GM12872 (cell line): ENCODE measurements at regions not wholly inside any gene's neighbourhood (a gene's known extent, or its start where the extent isn't known, plus 50 kb on each side); places are given as distances from the start of the nearest gene placed in this dataset.

Experiments
- CTCF ChIP-seq: IDR thresholded peaks from 3 replicates; pipeline ENCODE4 v1.5.1; 2011; ENCODE audit warnings: low read depth, mild to moderate bottlenecking, low read length, moderate library complexity; ENCODE audit not compliant: insufficient read depth

- no peak for TF ChIP-seq CTCF
Measured at GRCh38 chr9:115606838-115607237, 488.9 kb upstream of the TNC start.

DNA sequence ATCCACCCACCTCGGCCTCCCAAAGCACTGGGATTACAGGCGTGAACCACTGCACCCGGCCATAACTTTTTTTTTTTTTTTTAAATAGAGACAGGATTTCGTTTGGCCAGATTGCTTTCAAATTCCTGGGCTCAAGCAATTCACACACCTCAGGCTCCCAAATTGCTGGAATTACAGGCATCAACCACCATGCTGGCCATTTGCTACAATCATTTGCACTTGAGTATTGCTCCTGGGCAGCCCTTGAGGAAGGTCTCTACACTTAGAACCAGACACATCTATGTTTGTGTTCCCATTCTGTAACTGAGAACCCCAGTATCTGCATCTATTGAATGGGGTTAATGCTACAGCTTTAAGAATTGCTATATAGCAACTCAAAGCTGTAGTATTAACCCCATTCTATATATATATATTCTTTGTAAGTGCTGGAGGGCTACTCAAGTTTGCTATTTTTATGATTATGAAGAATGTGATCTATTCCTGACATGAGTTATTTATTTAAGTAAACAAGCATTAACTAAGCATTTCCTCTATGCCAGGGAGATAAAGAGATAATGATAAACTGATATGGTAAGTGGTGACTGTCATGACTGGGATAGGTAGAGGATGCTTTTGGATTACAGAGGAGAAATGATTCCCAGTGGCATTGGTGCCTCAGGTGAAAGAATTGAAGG, 496.5 kb upstream of the TNC start:
- no peak for TF ChIP-seq CTCF

- TF ChIP-seq CTCF = no peak
Measured at GRCh38 chr9:115615000-115615401, 497.0 kb upstream of the TNC start.

DNA sequence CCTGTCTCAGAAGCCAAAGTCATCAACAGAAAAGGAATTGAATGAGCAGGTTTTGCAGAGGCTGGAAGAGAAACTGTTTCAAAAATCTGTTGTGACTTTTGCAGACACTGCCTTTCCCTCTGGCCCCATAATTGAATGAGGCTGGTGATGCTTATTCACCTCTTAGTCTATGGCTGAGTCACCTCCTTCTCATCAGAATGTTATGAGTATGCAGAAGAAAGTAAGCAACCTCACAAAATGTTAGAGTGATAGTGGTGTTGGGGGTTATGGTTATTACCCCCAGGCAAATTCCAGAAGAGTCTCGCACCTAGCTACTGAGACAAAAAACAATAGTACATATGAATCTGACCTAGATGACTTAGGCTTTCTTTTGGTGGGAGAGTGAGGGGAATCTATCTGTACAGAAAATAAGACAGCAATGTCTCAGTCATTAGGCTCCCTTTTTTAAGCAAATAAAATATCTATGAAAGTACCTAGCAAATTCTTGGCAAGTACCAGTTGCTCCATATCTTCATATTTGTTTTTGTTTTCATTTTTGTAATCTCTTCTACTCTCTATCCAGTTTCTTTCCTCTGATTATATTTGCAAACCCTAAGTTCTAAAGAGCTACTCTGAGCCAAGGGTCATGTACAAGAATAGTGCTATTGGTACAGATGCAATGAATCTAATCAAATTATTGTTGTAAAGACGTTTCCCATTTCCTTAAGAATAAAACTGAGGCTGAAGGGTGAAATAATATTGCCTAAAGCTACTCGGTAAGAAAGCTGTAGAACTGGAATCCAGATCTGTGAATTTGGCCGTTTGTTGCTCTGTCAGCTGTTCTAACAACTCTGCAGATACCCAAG, 498.1 kb upstream of the TNC start:
- no peak for TF ChIP-seq CTCF

GRCh38 chr9:115616666-115617239, 498.8 kb upstream of the TNC start:
- TF ChIP-seq CTCF = no peak

DNA sequence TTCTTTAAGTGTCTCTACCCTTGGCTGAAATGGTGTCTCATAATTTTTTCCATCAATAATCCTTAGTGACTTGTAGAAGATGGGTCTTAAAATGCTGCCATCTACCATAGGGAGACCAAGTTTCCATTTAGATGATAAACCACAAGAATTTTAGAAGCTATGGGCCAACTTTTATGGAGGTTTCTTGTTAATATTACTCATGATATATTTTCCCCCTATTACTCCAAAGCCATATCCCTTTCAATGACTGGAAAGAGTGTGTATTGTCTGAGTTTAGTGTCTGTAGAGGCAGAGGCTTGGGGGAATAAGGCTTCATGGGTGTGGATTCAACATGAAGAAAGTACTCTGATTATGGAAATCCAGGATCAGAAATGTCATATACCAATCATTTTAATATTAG, 507.3 kb upstream of the TNC start:
- TF ChIP-seq CTCF = no peak

DNA sequence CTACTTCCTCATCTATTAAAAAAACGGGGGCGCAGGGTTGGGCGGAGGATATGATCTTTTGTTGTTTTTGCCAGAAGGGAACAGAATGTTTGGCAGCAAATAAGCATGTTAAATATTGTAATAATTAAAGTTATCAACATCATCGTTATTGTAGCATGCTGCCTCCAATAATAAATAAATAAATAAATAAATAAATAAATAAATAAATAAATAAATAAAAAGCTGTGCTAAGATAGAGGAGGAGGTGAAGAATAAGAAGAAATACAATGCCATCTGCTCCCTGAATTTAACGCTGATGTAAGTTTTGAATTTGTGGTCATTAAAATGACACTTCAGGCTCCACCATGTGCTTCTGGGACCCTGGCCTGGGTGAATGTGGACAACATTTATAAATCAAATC, 508.0 kb upstream of the TNC start:
- no peak for TF ChIP-seq CTCF
